Fibroblast of pulmonary artery (primary cell): ENCODE measurements at regions not wholly inside any gene's neighbourhood (a gene's known extent, or its start where the extent isn't known, plus 50 kb on each side); places are given as distances from the start of the nearest gene placed in this dataset.

Experiments
- DNase-seq: peaks from one replicate; pipeline ENCODE4 v3.0.0-alpha.2; 2010; ENCODE audit warnings: low read depth
- H3K4me3 ChIP-seq: replicated peaks from 2 replicates; pipeline ENCODE4 v1.5.1; 2011; ENCODE audit warnings: low read depth, mild to moderate bottlenecking, control low read depth, low read length, moderate library complexity
- CTCF ChIP-seq: IDR thresholded peaks from 2 replicates; pipeline ENCODE4 v1.5.1; 2011; ENCODE audit warnings: mild to moderate bottlenecking, control low read depth, low read length, inconsistent platforms; ENCODE audit errors: missing control alignments

GRCh38 chr11:97973352-97973857 lies 1047.3 kb upstream of the CNTN5 start:
- TF ChIP-seq CTCF: no peak
- DNase-seq: no peak
- H3K4me3 ChIP-seq: no peak overlapping the region

GRCh38 chr11:97974798-97975498 lies 1045.8 kb upstream of the CNTN5 start:
- H3K4me3 ChIP-seq: no peak overlapping the region
- no peak for TF ChIP-seq CTCF
- no peak for DNase-seq

GRCh38 chr11:97977726-97978125 lies 1043.0 kb upstream of the CNTN5 start:
- H3K4me3 ChIP-seq: no peak overlapping the region
- no peak for TF ChIP-seq CTCF
- DNase-seq: no peak

- TF ChIP-seq CTCF: no peak
- no peak overlapping the region for H3K4me3 ChIP-seq
- DNase-seq: no peak
Measured at GRCh38 chr11:97979741-97980140, 1041.0 kb upstream of the CNTN5 start.

GRCh38 chr11:97982512-97982911 lies 1038.2 kb upstream of the CNTN5 start:
- TF ChIP-seq CTCF: no peak

GRCh38 chr11:97989121-97989520 lies 1031.6 kb upstream of the CNTN5 start:
- no peak for DNase-seq
- TF ChIP-seq CTCF: no peak

More at GRCh38 chr11:97982512-97982911, 1038.2 kb upstream of the CNTN5 start:
- no peak for DNase-seq
- H3K4me3 ChIP-seq: no peak overlapping the region

GRCh38 chr11:97990162-97990920 lies 1030.4 kb upstream of the CNTN5 start:
- no peak for TF ChIP-seq CTCF
- H3K4me3 ChIP-seq: no peak overlapping the region
- peak; percentile 37 for DNase-seq

More at GRCh38 chr11:97989121-97989520, 1031.6 kb upstream of the CNTN5 start:
- no peak overlapping the region for H3K4me3 ChIP-seq
